ENCODE measurements at regions not wholly inside any gene's neighbourhood (a gene's known extent, or its start where the extent isn't known, plus 50 kb on each side); places are given as distances from the start of the nearest gene placed in this dataset.

DNA sequence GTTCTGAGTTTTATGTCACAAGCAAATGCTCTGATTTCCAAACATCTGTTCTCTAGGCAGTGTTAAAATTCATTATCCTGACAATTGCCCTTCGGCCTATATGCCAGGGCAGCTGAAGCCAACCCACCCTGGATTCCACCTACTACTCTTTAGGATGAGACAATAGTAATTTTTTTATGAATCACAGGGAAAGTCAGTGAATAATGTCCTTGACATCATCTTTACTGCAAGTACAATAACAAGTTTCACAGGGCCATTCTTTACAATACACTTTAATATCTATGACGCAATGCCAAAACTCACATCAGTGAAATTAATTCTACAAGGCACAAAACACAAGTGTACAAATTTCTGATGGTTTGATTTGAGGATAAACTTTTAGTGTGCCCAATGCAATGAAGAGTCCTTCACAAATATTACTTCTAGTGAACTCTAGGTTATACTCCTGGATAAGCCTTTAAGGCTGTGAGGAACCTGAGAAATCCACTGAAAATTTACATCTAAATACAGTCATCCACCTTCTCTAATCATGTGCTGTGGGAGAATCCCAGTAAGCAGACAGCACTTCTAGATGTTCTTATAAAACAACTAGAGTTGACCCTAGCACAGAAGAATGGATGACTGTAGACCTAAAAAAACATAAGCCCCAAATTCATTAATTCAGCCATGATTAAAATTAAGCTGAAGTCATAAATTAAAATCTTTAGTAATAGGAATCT is 77.3 kb upstream of the CTLA4 start:
- ATAC-seq (no peak), FAIRE-seq (no peak), DNase-seq (ENCODE audit: low spot score) (no peak)
- no peak overlapping the region for H3K4me2 ChIP-seq (ENCODE audit: low read depth, low read length)
- H3K36me3 ChIP-seq (replicated peaks in 1 of 2; ENCODE audit: control insufficient read depth in 1 of 2, insufficient read depth in 2 of 2, low read length in 2 of 2) = no peaks in the 10 kb centered on the region
- H3K9ac ChIP-seq (ENCODE audit: insufficient read depth, low read depth, low read length) = no peak overlapping the region
- BruUV-seq (replicated peaks) = no TSS peak
- CTCF ChIA-PET (ENCODE audit: low intra/inter-chr PET ratio, low total read pairs) = no interaction called here
- no peak overlapping the region for H3K4me3 ChIP-seq (replicated peaks in 1 of 3; ENCODE audit: insufficient read depth in 1 of 3, low read depth in 2 of 3, low read length in 3 of 3)
- POLR2A ChIA-PET = no interaction called here
- no peaks in the 10 kb centered on the region for H4K20me1 ChIP-seq (ENCODE audit: insufficient read depth, low read length)
- no peaks in the 10 kb centered on the region for H3K27me3 ChIP-seq (ENCODE audit: control insufficient read depth in 1 of 2, insufficient read depth in 2 of 2, low read length in 2 of 2)
- WGBS (ENCODE audit: low lambda C conversion rate) = 95% methylated on average over 2 of the region's 2 CpGs
- intact Hi-C loops (cut with micrococcal nuclease; ENCODE audit: unreplicated experiment) = no loop called here
- in situ Hi-C loops (cut with HindIII; ENCODE audit: extremely low pct_ligation_motif_present, low pct_unique_long_range_greater_than_20kb) = no loop called here
- TF ChIP-seq FOSL1 (CRISPR knock-in tag; IDR thresholded peaks at IDR 0.05; ENCODE audit: borderline replicate concordance) (no peak), CEBPB (IDR thresholded peaks at IDR 0.05; ENCODE audit: borderline replicate concordance, low read depth, low read length) (peak; percentile 78; the same call in 1 of the 2 replicates)
- H3K4me1 ChIP-seq (ENCODE audit: insufficient read depth, low read length) = peaks cover 51% of the 10 kb centered on the region
- no peaks in the 10 kb centered on the region for H3K79me2 ChIP-seq (ENCODE audit: insufficient read depth, low read length)
- no peak overlapping the region for H2AFZ ChIP-seq (ENCODE audit: low read length)
- no peak overlapping the region for H3K27ac ChIP-seq (ENCODE audit: extremely low read length, insufficient read depth, low read length)
- H3K9me3 ChIP-seq (ENCODE audit: low read length) = no peaks in the 10 kb centered on the region

- no peak for ATAC-seq
- Histone ChIP-seq H3K79me2 (ENCODE audit: insufficient read depth, low read length) (no peaks in the 10 kb centered on the region), H3K27ac (ENCODE audit: extremely low read length, insufficient read depth, low read length) (no peak overlapping the region), H3K9me3 (ENCODE audit: low read length) (no peaks in the 10 kb centered on the region), H3K4me2 (ENCODE audit: low read depth, low read length) (no peak overlapping the region), H3K9ac (ENCODE audit: insufficient read depth, low read depth, low read length) (no peak overlapping the region), H2AFZ (ENCODE audit: low read length) (no peak overlapping the region), H4K20me1 (ENCODE audit: insufficient read depth, low read length) (no peaks in the 10 kb centered on the region), H3K4me3 (replicated peaks in 1 of 3; ENCODE audit: insufficient read depth in 1 of 3, low read depth in 2 of 3, low read length in 3 of 3) (no peak overlapping the region), H3K4me1 (ENCODE audit: insufficient read depth, low read length) (peaks cover 2% of the 10 kb centered on the region; the same call in 1 of the 2 replicates), H3K27me3 (ENCODE audit: control insufficient read depth in 1 of 2, insufficient read depth in 2 of 2, low read length in 2 of 2) (no peaks in the 10 kb centered on the region), H3K36me3 (replicated peaks in 1 of 2; ENCODE audit: control insufficient read depth in 1 of 2, insufficient read depth in 2 of 2, low read length in 2 of 2) (no peaks in the 10 kb centered on the region)
- 86% methylated on average over 5 of the region's 5 CpGs for WGBS (ENCODE audit: low lambda C conversion rate)
- DNase-seq (ENCODE audit: low spot score) = no peak
- in situ Hi-C loops (cut with HindIII; ENCODE audit: extremely low pct_ligation_motif_present, low pct_unique_long_range_greater_than_20kb) = no loop called here
- CTCF ChIA-PET (ENCODE audit: low intra/inter-chr PET ratio, low total read pairs) = no interaction called here
- BruUV-seq (replicated peaks) = no TSS peak
- TF ChIP-seq NFYB (CRISPR knock-in tag; IDR thresholded peaks at IDR 0.05) (no peak), ZFAT (CRISPR knock-in tag; conservative IDR thresholded peaks at IDR 0.05) (no peak), PLRG1 (conservative IDR thresholded peaks at IDR 0.05) (no peak), ZSCAN29 (CRISPR knock-in tag; conservative IDR thresholded peaks at IDR 0.05) (no peak)
- POLR2A ChIA-PET = interaction anchor here (1.7 kb wide), 1 partner anchor 13 kb away, joined by 5 read pairs; no protein-coding TSS in a partner anchor
- intact Hi-C loops (cut with micrococcal nuclease; ENCODE audit: unreplicated experiment) = no loop called here
- no peak for FAIRE-seq
Measured at GRCh38 chr2:203796248-203797010, 71.1 kb upstream of the CTLA4 start.

Data from HepG2 (cell line).